HTR-8/SVneo (cell line): ENCODE measurements at regions not wholly inside any gene's neighbourhood (a gene's known extent, or its start where the extent isn't known, plus 50 kb on each side); places are given as distances from the start of the nearest gene placed in this dataset.

Experiments used
- DNase-seq: peaks from one replicate; pipeline ENCODE4 v3.0.0; 2011; ENCODE audit warnings: low spot score, mixed read lengths; ENCODE audit not compliant: insufficient read length
- FAIRE-seq: peaks from 2 replicates; lab custom pipeline; 2011; peaks lifted over from hg19 to GRCh38; lab: Jason Lieb, UNC

DNA sequence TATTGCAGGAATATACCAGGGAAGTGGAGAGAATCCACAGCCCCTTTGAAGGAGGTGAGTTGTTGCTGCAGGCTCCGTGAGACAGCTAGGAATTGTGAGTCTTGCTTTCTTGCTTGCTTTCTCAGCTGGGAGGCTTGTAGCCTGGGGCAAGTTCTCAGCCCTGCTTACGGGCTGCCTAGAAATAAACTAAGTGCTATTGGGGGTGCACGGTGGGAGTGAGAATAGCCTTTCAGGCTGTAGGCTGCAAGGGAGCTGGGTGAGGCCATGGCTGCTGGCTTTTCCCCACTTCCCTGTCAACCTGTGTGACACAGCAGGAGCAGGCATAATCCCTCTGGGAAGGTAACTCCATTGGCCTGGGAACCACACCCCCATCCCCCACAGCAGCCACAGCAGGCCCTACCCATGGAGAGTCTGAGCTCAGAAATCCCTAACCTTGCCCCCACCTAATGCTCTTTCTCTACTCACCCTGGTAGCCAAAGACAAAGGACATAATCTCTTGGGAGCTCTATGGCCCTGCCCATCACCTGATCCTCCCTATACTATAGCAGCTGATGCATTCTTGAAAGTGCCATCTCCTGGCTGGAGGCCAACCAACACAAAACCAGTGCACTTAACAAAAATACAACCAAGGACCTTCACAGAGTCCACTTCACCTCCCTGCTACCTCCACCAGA, 113.0 kb downstream of the MMRN1 start:
- FAIRE-seq (no peak), DNase-seq (no peak)

- DNase-seq = no peak
- no peak for FAIRE-seq
Observed at GRCh38 chr4:90012918-90013317, 114.3 kb upstream of the CCSER1 start.

GRCh38 chr4:90024519-90024918, 102.7 kb upstream of the CCSER1 start:
- DNase-seq (no peak), FAIRE-seq (no peak)

DNA sequence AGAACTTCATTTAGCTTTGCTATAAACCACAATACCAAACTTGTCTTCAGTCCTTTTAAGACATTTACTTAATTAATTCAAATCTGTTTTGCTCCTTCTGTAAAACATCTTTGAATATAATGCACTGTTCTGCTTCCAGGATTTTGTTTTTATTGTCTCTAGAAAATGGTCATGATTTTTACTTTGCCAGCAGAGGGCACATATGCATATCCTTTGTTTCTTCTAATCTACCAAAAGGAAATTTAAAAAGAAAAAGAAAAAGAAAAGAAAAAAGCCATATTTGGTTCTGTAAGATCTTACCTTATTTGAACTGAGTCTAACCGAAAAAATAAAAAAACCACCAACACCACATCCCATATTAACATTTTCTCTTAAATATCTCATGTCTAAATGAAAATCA, 101.9 kb upstream of the CCSER1 start:
- DNase-seq (no peak), FAIRE-seq (no peak)

- FAIRE-seq = no peak
- DNase-seq = no peak
Observed at GRCh38 chr4:90027565-90027964, 99.6 kb upstream of the CCSER1 start.

DNA sequence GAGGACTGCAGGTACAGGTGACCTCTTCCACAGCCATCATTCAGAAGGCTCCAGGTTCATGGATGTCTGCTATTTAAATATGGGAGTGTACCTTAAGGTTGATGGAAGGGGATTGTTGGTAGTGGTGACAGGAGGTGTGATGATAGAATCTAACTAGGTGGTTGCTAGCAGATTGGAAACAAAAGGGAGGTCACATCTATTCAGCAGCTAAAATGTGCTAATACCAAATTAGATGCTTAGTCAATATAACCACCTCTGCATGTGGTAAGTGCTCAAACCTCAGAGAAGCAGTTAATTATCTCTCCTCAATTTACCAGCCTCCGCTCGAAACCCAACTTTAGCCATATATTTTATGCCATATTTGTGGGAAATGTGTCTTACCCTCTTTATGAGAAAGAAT, 98.7 kb upstream of the CCSER1 start:
- FAIRE-seq (no peak), DNase-seq (no peak)

DNA sequence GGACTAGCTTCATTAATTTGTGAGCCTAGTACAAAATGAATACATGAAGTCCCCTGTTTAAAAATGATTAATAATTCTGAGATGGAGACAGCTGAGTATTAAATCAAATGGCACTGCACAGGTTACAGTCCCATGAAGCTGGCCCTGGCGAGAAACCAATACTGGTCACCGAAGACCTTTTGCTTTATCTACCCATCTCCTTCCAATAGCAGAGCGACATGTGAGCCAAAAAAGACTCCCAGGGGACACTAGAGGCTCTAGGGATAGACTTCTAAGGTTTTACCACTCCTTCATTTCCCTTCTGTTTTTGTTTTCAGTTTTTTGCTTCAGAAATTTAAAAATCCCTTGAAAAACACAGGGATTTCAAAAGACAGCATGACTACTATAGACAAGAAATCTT, 97.0 kb upstream of the CCSER1 start:
- FAIRE-seq = no peak

GRCh38 chr4:90030953-90031352, 96.2 kb upstream of the CCSER1 start:
- FAIRE-seq = no peak
- DNase-seq = peak; percentile 1

More for the DNA sequence above, 97.0 kb upstream of the CCSER1 start:
- DNase-seq = no peak

- DNase-seq (no peak), FAIRE-seq (no peak)
Observed at GRCh38 chr4:90039122-90039521, 88.1 kb upstream of the CCSER1 start.

DNA sequence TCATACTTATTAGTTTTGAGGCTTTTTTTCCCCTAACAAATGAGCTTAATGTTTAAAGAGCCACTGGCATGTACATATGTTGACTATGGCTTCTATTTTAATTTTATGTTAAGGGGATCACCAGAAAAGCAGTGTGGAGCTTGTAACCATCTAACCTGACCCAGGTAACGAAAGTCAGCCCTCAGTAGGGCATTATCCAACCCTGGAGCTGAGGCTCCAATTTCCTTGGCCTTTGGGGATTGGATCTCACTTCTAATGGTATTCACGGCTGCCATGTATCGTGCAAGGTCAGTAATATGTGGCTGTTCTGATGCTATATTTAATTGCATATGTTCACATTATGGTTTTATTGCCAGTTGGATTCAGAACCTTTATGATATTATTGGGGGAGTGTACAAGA, 75.2 kb upstream of the CCSER1 start:
- DNase-seq (no peak), FAIRE-seq (no peak)

DNA sequence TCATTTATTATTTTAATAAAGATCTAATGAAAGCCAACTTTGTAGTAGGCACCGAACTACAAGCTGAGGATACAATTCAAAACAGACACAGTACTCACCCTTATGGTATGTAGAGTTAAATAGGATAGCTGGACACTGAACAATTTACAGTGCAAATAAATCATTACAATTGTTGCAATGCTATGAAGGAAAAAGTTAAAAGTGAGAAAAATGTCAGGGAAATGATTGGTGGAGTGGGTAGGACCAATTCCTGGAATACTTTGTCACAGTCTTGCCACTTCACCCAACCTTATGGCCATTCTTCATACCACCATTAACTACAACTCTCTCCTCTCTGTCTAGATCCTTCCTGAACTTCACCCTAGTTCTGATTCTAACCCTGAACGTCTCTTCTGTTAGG, 70.1 kb upstream of the CCSER1 start:
- FAIRE-seq = no peak
- no peak for DNase-seq

GRCh38 chr4:90060039-90060438, 67.2 kb upstream of the CCSER1 start:
- FAIRE-seq (no peak), DNase-seq (no peak)

- FAIRE-seq (no peak), DNase-seq (no peak)
Observed at GRCh38 chr4:90061881-90062280, 65.3 kb upstream of the CCSER1 start.

GRCh38 chr4:90064196-90064595, 63.0 kb upstream of the CCSER1 start:
- no peak for FAIRE-seq
- DNase-seq = no peak

DNA sequence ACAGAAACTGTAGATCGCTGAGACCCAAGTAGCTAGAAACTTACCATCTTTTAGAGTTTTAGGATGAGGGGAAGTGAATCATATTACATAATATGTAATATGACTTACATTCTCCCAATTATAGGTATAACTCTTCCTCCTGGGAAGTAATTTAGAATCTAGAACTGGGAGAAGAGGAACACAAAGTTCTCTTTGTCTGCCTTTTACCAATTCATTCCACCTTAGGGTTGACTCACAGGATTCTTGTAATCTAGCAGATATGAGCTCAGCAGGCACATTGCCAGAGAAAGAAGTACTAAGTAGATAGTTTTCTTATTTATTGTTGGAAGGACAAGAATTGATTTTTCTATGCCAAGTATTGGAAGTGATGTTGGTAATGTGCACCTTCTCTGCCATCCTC, 58.0 kb upstream of the CCSER1 start:
- no peak for DNase-seq
- FAIRE-seq = no peak

GRCh38 chr4:90071289-90072235, 55.6 kb upstream of the CCSER1 start:
- FAIRE-seq (no peak), DNase-seq (no peak)

GRCh38 chr4:90074322-90074886, 52.8 kb upstream of the CCSER1 start:
- DNase-seq (no peak), FAIRE-seq (no peak)
